ENCODE measurements at regions not wholly inside any gene's neighbourhood (a gene's known extent, or its start where the extent isn't known, plus 50 kb on each side); places are given as distances from the start of the nearest gene placed in this dataset.
A peak's percentile ranks its signal among the peaks of the same experiment; 100 is the strongest.

DNA sequence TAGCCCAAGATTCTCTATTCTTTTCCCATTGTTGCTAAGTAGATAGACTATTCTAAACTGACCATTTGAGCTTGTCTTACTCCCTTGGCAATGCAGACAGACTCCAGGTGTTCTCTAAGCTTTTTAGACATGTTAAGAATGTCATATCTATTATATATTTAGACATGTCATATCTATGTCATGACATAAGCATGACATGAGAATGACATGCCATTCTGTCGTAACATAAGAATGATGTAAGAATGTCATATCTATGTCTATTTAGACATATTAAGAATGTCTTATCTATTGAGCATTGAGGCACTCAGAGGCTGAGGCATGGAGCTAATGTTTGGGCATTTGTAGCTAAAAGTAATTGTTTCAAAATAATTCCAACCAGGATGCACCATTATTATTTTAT is 277.3 kb upstream of the ATP2B1 start:
- H3K9me3 Mint-ChIP-seq: no peaks in the 10 kb centered on the region
- no peaks in the 10 kb centered on the region for H3K36me3 Mint-ChIP-seq (ENCODE audit: low read depth)
- no peak for DNase-seq
- TF ChIP-seq, protein P1, sequence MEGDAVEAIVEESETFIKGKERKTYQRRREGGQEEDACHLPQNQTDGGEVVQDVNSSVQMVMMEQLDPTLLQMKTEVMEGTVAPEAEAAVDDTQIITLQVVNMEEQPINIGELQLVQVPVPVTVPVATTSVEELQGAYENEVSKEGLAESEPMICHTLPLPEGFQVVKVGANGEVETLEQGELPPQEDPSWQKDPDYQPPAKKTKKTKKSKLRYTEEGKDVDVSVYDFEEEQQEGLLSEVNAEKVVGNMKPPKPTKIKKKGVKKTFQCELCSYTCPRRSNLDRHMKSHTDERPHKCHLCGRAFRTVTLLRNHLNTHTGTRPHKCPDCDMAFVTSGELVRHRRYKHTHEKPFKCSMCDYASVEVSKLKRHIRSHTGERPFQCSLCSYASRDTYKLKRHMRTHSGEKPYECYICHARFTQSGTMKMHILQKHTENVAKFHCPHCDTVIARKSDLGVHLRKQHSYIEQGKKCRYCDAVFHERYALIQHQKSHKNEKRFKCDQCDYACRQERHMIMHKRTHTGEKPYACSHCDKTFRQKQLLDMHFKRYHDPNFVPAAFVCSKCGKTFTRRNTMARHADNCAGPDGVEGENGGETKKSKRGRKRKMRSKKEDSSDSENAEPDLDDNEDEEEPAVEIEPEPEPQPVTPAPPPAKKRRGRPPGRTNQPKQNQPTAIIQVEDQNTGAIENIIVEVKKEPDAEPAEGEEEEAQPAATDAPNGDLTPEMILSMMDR (IDR thresholded peaks at IDR 0.05): no peak
- no peak overlapping the region for H3K4me3 Mint-ChIP-seq
- no peak overlapping the region for H3K27ac Mint-ChIP-seq
- peaks cover 2% of the 10 kb centered on the region; the same call in 1 of the 2 replicates for H3K27me3 Mint-ChIP-seq (ENCODE audit: insufficient read depth)
- peaks cover 33% of the 10 kb centered on the region for H3K4me1 Mint-ChIP-seq (ENCODE audit: low read depth)

DNA sequence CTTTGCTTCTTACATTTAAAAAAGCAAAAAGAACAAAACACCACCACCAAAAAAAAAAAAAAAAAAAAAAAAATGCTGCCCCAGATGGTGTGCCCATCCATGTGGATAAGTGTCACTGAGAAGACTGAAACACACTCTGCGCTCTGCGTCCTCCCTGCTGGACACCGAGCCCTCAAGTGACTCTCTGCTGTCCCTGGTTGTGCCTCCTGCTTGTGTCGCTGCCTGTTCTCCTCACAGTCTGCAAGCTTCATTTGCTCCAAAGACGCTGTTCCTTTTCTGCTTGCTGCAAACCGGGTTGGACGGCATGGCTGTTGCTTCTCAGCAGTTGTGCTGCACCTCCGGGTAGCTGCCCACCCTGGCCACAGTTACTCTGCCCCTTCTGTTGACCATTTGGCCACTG is 276.2 kb upstream of the ATP2B1 start:
- Mint-ChIP-seq H3K4me1 (ENCODE audit: low read depth) (peaks cover 43% of the 10 kb centered on the region), H3K27me3 (ENCODE audit: insufficient read depth) (peaks cover 2% of the 10 kb centered on the region; the same call in 1 of the 2 replicates), H3K36me3 (ENCODE audit: low read depth) (no peaks in the 10 kb centered on the region), H3K4me3 (no peak overlapping the region), H3K9me3 (no peaks in the 10 kb centered on the region), H3K27ac (no peak overlapping the region)
- DNase-seq: no peak
- TF ChIP-seq, protein P1 (IDR thresholded peaks at IDR 0.05): no peak

DNA sequence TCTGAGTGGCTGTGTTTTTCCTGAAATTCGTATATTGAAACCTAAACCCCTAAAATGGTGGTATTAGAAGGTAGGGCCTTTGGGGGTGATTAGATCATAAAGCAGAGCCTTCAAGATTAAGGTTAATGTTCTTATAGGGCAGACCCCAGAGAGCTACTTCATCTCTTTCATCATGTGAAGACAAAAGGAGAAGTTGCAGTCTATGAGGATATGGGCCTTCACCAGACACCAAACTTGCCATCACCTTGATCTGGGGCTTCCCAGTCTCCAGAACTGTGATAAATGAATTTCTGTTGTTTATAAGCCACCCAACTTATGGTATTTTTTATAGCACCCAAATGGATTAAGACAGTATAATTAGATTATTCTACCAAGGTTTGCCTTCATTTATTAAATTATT is 275.0 kb upstream of the ATP2B1 start:
- H3K9me3 Mint-ChIP-seq: no peaks in the 10 kb centered on the region
- H3K27ac Mint-ChIP-seq: no peak overlapping the region
- no peaks in the 10 kb centered on the region for H3K36me3 Mint-ChIP-seq (ENCODE audit: low read depth)
- TF ChIP-seq, protein P1 (IDR thresholded peaks at IDR 0.05): no peak
- no peak for DNase-seq
- no peak overlapping the region for H3K4me3 Mint-ChIP-seq
- peaks cover 2% of the 10 kb centered on the region; the same call in 1 of the 2 replicates for H3K27me3 Mint-ChIP-seq (ENCODE audit: insufficient read depth)
- H3K4me1 Mint-ChIP-seq (ENCODE audit: low read depth): peaks cover 56% of the 10 kb centered on the region

DNA sequence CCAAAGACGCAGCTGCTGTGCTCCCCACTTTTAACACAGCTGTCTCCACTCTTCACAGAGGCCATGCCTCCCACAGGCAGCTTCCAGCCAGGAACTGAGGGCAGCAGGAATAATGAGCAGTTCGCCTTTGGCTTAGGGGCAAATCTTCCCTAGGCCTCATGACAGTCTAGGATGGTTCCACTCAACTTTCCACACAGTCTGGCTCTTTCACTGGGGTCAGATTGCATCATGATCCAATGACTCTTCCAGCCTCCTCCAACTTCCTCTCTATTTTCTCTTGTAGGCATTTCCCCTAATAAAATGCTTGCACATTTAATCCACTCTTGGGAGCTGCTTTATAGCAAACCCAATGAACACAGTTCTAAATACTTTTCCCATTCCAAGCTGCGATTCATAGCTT is 271.6 kb upstream of the ATP2B1 start:
- TF ChIP-seq, protein P1 (IDR thresholded peaks at IDR 0.05): no peak
- Mint-ChIP-seq H3K9me3 (no peaks in the 10 kb centered on the region), H3K27me3 (ENCODE audit: insufficient read depth) (peaks cover 2% of the 10 kb centered on the region; the same call in 1 of the 2 replicates), H3K4me1 (ENCODE audit: low read depth) (peaks cover 75% of the 10 kb centered on the region), H3K4me3 (no peak overlapping the region), H3K36me3 (ENCODE audit: low read depth) (no peaks in the 10 kb centered on the region), H3K27ac (peak overlapping the region; percentile 66)
- peak; percentile 47 for DNase-seq

DNA sequence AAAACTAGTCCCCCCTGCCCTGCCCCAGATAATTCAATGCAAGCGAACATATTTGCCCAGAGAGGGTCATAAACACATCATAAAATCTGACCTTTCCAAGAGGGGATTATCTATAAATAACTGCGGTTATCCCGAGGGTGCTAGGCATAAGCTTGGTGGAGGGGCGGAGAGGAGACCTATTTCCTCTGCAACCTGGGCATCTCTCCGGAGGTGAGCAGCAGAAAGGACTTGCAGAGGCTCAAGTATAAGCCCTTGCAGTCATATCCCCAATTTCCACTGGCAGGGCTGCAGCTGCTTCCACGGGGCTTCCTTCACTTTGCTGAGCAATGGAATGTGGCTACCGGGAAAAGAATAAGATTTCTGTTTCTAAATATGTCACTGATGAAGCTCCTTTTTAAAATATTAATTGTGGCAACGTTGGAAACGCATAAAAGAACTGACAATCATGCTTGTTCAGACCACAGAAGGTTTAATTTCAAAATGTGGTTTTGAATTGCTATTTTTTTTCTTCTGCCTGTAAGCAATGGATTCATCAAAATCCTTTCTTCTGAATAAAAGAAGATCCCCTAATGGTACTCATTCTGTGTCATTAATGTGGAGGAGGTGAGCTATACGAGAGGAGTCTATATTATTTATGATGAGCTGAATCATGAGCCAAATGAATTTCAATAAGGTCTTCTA is 268.9 kb upstream of the ATP2B1 start:
- Mint-ChIP-seq H3K4me1 (ENCODE audit: low read depth) (peaks cover 72% of the 10 kb centered on the region), H3K4me3 (peak overlapping the region; percentile 71), H3K9me3 (no peaks in the 10 kb centered on the region), H3K27me3 (ENCODE audit: insufficient read depth) (peaks cover 2% of the 10 kb centered on the region; the same call in 1 of the 2 replicates), H3K27ac (peak overlapping the region; percentile 73), H3K36me3 (ENCODE audit: low read depth) (no peaks in the 10 kb centered on the region)
- DNase-seq: peak; percentile 19
- TF ChIP-seq, protein P1 (IDR thresholded peaks at IDR 0.05): no peak
